GM13976 (cell line): ENCODE measurements at regions not wholly inside any gene's neighbourhood (a gene's known extent, or its start where the extent isn't known, plus 50 kb on each side); places are given as distances from the start of the nearest gene placed in this dataset.

ENCODE experiments used
- DNase-seq: peaks from one replicate; pipeline ENCODE4 v3.0.0; 2012; ENCODE audit warnings: low spot score
- in situ Hi-C: fragments of 300-500 bp; cut with MboI; formaldehyde crosslinking; loops from one replicate; pipeline ENCODE4 v1.12.0; 2022; ENCODE audit warnings: low sequenced_read_pairs, mixed read lengths, inconsistent platforms; ENCODE audit not compliant: unreplicated experiment
- TF ChIP-seq, protein P1 (sequence below): IDR thresholded peaks from 2 replicates; pipeline ENCODE4 v1.5.1; 2012; ENCODE audit warnings: borderline replicate concordance, mild to moderate bottlenecking; ENCODE audit not compliant: insufficient read depth; ENCODE audit errors: extremely low read depth, missing control alignments, control extremely low read depth

DNA sequence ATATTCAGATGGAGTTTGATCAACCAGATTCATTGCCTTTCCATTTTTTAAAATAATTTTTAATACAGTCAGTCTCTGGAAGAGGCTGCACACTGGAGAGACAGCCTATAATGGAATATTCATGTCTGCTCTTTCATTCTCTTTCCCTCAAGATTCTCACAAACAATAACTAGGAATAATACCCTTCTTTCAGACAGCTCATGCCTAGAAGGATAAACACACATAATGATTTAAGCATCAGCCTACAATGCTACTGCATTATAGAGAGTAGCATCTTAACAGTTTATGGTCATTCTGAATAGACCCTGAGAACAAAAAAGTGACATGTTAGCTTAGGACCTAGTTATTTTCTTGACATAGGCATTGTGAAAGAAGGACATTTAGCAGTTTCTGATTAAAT lies 1692.3 kb downstream of the GRIK2 start:
- TF ChIP-seq, protein P1, sequence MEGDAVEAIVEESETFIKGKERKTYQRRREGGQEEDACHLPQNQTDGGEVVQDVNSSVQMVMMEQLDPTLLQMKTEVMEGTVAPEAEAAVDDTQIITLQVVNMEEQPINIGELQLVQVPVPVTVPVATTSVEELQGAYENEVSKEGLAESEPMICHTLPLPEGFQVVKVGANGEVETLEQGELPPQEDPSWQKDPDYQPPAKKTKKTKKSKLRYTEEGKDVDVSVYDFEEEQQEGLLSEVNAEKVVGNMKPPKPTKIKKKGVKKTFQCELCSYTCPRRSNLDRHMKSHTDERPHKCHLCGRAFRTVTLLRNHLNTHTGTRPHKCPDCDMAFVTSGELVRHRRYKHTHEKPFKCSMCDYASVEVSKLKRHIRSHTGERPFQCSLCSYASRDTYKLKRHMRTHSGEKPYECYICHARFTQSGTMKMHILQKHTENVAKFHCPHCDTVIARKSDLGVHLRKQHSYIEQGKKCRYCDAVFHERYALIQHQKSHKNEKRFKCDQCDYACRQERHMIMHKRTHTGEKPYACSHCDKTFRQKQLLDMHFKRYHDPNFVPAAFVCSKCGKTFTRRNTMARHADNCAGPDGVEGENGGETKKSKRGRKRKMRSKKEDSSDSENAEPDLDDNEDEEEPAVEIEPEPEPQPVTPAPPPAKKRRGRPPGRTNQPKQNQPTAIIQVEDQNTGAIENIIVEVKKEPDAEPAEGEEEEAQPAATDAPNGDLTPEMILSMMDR: no peak
- no peak for DNase-seq
- in situ Hi-C loops: no loop called here

DNA sequence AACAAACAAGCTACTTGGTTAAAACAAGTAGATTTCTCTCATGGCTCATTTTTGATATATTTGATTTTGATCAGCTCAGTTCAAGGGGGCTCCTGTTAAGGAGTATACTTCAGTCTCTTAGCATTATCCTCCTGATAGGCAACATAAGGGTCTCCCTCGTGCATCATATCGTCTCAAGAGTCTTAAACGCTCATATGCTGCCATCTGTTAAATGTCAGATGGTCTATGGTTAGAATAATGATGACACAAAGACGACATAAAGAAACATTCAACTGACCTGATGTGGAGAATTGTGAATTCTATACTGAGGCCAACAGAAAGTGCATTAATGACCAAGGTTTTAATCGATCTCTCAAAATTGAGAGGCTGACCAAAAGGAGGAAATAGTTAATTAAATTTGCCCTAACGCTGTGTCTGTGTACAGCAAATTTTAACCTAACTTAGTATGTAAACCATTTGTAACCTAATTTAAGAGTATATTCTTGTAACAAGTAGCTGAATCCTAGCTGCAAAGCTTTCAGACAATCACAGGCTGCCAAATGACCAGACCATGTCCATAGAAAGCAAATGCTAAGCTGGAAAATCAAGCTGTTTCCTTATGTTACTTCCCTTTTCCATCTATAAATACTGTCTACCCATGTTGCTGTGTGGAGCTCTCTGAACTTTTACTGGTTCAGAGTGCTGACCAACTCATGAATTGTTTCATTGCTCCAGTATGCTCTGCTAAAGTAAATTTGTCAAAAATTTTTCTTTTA lies 1688.5 kb downstream of the GRIK2 start:
- TF ChIP-seq, protein P1: no peak
- DNase-seq: no peak
- in situ Hi-C loops: no loop called here

DNA sequence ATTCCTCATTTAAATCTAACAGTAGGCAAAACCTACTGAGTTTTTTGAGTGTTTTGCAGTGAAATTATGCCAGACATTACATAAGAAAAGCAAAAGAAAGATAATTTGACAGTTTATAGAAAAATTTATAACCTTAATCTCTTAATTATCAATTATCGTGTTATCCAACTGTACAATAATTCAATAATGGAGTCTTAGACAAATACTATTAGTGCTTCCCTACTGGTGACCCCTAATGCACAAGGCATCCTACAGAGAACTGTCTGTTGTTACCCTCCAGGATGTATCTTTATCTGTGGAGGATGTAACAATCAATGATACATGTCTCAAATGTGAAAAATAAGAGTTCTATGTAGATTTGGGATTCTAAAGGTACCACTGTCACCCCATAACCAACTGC lies 1687.6 kb downstream of the GRIK2 start:
- DNase-seq: no peak
- TF ChIP-seq, protein P1: no peak
- in situ Hi-C loops: no loop called here

DNA sequence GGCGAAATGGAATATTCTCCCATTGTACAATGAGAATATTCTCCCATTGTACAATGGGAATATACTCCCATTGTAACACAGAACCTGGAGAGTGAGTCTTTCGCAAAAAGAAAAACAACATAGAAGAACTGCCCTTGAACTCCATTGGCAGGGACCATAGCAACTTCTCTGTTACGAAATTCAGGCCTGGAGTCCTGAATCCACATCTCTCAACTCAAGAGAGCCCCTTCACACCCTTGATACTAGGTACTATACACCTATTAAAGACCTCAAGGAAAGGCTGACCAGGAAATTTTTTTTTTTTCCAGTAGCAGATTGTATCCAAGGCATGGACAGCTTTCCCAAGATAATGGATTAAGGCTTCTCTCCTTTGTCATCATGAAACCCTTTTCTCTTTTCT lies 1687.0 kb downstream of the GRIK2 start:
- DNase-seq: no peak
- TF ChIP-seq, protein P1: no peak
- in situ Hi-C loops: no loop called here

DNA sequence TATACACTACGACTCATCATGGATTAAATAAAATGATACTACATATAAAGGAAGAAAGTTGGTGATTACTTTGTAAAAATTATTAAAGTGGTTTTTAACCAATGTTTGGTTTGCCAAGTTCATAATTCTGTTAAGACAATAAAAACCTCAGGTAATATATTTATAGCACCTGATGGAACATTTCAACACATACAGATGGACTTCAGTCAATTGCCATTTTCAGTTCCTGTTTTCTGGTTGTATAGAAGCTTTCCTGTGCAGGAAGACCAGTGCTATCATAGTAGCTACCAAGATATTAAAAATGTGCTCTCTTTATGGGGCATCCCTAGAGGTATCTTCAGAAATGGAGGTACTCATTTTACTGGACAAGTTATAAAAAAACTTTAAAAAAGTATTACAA lies 1686.4 kb downstream of the GRIK2 start:
- peak; percentile 3 for DNase-seq
- in situ Hi-C loops: no loop called here
- TF ChIP-seq, protein P1: no peak

DNA sequence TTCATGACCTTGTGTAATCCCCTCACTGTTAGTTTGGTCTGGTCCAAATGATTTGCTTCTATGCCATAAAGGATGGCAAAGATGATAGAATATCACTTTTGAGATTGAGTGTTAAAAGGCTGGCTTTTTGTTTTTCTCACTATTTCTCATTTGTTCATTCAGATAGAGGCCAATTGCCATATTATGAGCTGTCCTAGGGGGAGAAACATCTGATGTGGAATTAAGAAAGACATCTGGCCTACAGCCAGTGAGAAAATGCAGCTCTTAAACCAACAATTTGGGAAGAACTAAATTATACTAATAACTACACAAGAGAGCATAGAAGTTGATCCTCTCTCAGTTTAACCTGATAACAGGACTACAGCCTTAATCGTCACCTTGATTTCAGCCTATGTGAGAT lies 1668.6 kb downstream of the GRIK2 start:
- DNase-seq: no peak
- TF ChIP-seq, protein P1: no peak
- in situ Hi-C loops: no loop called here
